Neural crest cell (in vitro differentiated cells): ENCODE measurements at regions not wholly inside any gene's neighbourhood (a gene's known extent, or its start where the extent isn't known, plus 50 kb on each side); places are given as distances from the start of the nearest gene placed in this dataset.

Experiments used
- DNase-seq: peaks from one replicate; pipeline ENCODE4 v3.0.0; 2021; ENCODE audit warnings: low read depth, mixed read lengths, low spot score
- H3K27ac Mint-ChIP-seq: one replicate; pipeline ENCODE4 v1.8.0; 2021; ENCODE audit warnings: mild to moderate bottlenecking, mixed read lengths; ENCODE audit not compliant: unreplicated experiment
- H3K27me3 Mint-ChIP-seq: 2 replicates; pipeline ENCODE4 v1.8.0; 2021; ENCODE audit warnings: low read depth, mild to moderate bottlenecking, mixed read lengths
- H3K36me3 Mint-ChIP-seq: 2 replicates; pipeline ENCODE4 v1.8.0; 2021; ENCODE audit warnings: low read depth, mild to moderate bottlenecking, mixed read lengths
- H3K4me1 Mint-ChIP-seq: 2 replicates; pipeline ENCODE4 v1.8.0; 2021; ENCODE audit warnings: mixed read lengths
- H3K4me3 Mint-ChIP-seq: one replicate; pipeline ENCODE4 v1.8.0; 2021; ENCODE audit warnings: mild to moderate bottlenecking, mixed read lengths
- H3K9me3 Mint-ChIP-seq: 2 replicates; pipeline ENCODE4 v1.8.0; 2021; ENCODE audit warnings: mixed read lengths
- TF ChIP-seq, protein P1 (sequence below): fragments of 200-600 bp; sonication (generic); conservative IDR thresholded peaks from 2 replicates; pipeline ENCODE4 v1.5.0; 2021; ENCODE audit warnings: antibody characterized with exemption, mild to moderate bottlenecking

DNA sequence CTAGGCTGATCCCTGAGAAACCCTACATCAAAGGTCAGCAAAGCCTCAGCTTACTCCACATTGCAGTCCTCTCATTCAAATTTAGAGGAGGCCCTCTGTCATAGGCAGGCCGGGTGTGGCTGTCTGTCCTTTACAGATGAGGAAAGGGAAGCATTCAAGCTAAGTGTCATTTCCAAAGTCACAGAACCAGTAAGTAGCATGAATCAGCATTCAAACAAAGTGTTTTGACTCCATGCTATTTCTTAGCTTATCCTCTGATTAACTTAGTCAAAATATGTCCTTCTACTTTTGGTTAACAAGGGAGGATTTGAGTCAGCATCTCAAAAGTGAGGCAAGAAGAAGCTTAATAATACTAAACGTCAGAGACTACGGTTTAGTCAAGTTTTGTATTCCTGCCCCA lies 409.0 kb upstream of the POU3F3 start:
- TF ChIP-seq, protein P1, sequence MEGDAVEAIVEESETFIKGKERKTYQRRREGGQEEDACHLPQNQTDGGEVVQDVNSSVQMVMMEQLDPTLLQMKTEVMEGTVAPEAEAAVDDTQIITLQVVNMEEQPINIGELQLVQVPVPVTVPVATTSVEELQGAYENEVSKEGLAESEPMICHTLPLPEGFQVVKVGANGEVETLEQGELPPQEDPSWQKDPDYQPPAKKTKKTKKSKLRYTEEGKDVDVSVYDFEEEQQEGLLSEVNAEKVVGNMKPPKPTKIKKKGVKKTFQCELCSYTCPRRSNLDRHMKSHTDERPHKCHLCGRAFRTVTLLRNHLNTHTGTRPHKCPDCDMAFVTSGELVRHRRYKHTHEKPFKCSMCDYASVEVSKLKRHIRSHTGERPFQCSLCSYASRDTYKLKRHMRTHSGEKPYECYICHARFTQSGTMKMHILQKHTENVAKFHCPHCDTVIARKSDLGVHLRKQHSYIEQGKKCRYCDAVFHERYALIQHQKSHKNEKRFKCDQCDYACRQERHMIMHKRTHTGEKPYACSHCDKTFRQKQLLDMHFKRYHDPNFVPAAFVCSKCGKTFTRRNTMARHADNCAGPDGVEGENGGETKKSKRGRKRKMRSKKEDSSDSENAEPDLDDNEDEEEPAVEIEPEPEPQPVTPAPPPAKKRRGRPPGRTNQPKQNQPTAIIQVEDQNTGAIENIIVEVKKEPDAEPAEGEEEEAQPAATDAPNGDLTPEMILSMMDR, result no peak
- DNase-seq, result no peak
- Mint-ChIP-seq H3K27me3 (no peaks in the 10 kb centered on the region), H3K9me3 (no peaks in the 10 kb centered on the region), H3K4me3 (no peak overlapping the region), H3K27ac (no peak overlapping the region), H3K4me1 (peaks cover 11% of the 10 kb centered on the region), H3K36me3 (peaks cover 5% of the 10 kb centered on the region)

DNA sequence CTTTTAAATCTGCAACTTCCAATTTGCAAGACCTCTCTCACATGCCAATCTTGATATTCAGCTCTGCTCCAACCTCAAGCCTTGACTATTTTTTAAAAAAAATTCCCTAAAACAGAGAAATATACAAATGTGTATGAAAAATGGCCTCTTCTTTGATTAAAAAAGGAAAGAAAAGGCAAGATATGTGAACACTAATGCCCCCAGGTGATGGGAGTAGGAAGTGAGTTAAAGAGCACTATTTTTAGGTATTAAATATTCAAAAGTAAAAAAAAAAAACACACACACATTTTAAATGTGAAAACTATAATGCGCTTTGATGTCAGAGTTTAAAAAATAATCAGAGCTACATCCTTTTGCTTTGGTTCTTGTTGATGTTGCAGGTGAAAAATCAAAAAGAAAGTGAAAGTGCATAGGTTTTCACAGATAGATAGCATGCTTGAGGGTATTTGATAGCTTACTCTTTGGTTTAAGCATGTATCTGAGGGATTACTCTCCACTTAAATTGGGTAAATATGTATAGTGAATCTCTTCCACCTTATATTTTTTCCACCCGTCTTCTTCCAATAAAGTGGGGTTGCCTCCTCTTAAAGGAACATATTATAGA lies 406.0 kb upstream of the POU3F3 start:
- Mint-ChIP-seq H3K9me3 (peaks cover 2% of the 10 kb centered on the region), H3K36me3 (peaks cover 2% of the 10 kb centered on the region), H3K27me3 (no peaks in the 10 kb centered on the region), H3K4me3 (no peak overlapping the region), H3K4me1 (peaks cover 11% of the 10 kb centered on the region), H3K27ac (no peak overlapping the region)
- DNase-seq, result no peak
- TF ChIP-seq, protein P1, result peak; percentile 42

DNA sequence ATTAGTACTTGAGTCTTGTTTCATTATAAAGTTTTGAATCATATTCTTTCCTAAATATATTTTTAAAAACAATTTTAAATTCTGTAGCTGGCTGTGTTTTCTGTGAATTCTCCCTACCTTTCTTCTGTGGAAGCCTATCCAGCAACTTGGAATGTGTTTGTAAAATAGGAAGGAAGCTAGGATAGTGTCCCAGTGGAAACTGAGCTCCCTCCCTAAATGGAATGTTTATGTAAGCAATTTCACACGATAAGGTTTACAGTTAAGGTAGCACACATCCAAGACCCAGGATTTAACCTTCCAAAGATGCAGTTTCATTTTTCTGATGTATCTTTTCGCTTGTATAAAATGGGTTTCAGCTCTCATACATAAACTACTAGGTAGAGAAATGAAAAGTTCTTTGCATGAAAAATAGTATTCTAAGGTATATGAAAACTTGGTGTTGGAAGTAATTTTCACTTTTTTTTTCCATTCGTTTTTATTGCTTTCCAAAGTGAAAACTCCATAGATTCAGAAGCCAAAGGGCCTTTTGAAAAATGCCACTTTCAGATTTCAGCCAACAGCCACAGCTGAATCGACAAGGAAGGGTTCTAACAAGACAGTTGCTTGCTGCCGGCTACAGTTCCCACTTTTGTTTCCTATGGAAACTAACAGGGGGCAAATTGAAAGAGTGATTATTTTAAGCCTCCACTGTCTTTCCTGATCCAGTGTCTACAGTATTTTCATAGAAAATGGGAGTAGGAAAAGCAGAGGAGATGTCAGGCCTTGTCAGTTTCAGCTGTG lies 405.1 kb upstream of the POU3F3 start:
- no peaks in the 10 kb centered on the region for H3K27me3 Mint-ChIP-seq
- H3K4me3 Mint-ChIP-seq, result no peak overlapping the region
- peaks cover 7% of the 10 kb centered on the region for H3K9me3 Mint-ChIP-seq
- peaks cover 11% of the 10 kb centered on the region for H3K4me1 Mint-ChIP-seq
- no peak for DNase-seq
- H3K36me3 Mint-ChIP-seq, result peaks cover 2% of the 10 kb centered on the region
- TF ChIP-seq, protein P1, result no peak
- H3K27ac Mint-ChIP-seq, result no peak overlapping the region

DNA sequence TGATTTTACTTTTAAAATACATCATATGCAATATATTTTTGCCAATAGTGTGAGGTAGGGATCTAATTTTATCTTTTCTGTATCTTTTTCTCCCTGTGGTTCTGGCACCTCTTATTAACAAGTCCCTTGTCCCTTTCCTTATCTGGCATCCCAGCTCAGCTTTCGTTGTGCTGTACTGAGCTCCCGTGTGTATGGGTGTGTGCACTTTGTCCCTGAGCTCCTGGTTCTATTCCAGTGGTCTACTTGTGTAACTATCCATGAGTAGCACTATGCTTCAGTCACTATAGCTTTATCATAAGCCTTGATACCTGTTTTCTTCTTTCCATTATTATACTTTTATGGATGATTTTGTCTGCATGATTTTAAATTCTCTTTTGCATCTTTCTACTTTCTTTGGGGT lies 401.4 kb upstream of the POU3F3 start:
- H3K4me3 Mint-ChIP-seq, result no peak overlapping the region
- H3K36me3 Mint-ChIP-seq, result no peaks in the 10 kb centered on the region
- H3K4me1 Mint-ChIP-seq, result peaks cover 11% of the 10 kb centered on the region
- DNase-seq, result no peak
- no peaks in the 10 kb centered on the region for H3K27me3 Mint-ChIP-seq
- H3K9me3 Mint-ChIP-seq, result peaks cover 16% of the 10 kb centered on the region
- TF ChIP-seq, protein P1, result no peak
- no peak overlapping the region for H3K27ac Mint-ChIP-seq

DNA sequence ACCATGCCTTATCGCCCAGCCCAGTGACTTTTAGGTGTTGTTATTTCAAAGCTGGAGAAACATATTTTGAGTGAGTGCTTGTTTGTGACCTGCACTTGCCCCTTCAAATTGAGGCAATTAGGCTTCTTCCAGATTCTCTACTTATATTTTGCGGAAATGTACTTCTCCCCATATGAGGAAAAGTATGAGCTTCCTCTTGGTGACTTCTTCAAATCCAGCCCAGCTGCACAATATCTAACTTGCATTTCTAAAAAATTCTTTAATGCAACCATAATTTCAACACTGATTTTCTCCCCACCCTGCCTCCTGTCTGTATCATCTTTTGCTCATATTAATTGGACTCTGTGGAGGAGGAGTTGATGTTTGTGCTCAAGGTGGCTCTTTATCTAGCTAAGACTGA lies 391.2 kb upstream of the POU3F3 start:
- no peak for DNase-seq
- H3K36me3 Mint-ChIP-seq, result peaks cover 7% of the 10 kb centered on the region
- H3K27me3 Mint-ChIP-seq, result no peaks in the 10 kb centered on the region
- H3K4me1 Mint-ChIP-seq, result peaks cover 3% of the 10 kb centered on the region
- H3K4me3 Mint-ChIP-seq, result no peak overlapping the region
- no peaks in the 10 kb centered on the region for H3K9me3 Mint-ChIP-seq
- H3K27ac Mint-ChIP-seq, result no peak overlapping the region
- TF ChIP-seq, protein P1, result no peak
